H54 (cell line): ENCODE measurements at regions not wholly inside any gene's neighbourhood (a gene's known extent, or its start where the extent isn't known, plus 50 kb on each side); places are given as distances from the start of the nearest gene placed in this dataset.

ENCODE experiments used
- DNase-seq: peaks from one replicate; pipeline ENCODE4 v3.0.0; 2011; ENCODE audit warnings: low spot score, mixed read lengths; ENCODE audit not compliant: insufficient read length
- FAIRE-seq: peaks from 3 replicates; lab custom pipeline; 2011; peaks lifted over from hg19 to GRCh38; lab: Jason Lieb, UNC
- POLR2A ChIP-seq: IDR thresholded peaks from 2 replicates; pipeline ENCODE4 v1.6.1; 2011; ENCODE audit warnings: low read depth, mild to moderate bottlenecking, low read length

GRCh38 chr7:81135324-81135723 is 216.5 kb upstream of the SEMA3C start:
- DNase-seq (no peak), FAIRE-seq (no peak)
- TF ChIP-seq POLR2A: no peak

DNA sequence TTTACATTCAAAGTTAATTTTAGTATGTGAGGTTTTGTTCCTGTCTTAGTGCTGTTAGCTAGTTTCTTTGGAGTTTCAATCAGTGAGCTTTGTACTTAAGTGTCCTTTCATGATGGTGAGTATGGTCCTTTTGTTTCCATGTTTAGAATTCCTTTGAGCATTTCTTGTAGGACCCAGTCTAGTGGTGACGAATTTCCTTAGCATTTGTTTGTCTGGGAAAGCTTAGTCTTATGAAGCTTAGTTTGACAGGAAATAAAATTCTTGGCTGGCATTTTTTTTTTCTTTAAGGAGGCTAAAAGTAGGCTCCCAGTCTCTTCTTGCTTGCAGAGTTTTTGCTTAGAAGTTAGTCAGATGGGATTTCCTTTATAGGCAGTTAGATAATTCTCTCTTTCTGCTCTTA is 209.2 kb upstream of the SEMA3C start:
- FAIRE-seq (no peak), DNase-seq (no peak)
- no peak for TF ChIP-seq POLR2A

- no peak for TF ChIP-seq POLR2A
- no peak for FAIRE-seq
- no peak for DNase-seq
Measured at GRCh38 chr7:81120803-81121202, 202.0 kb upstream of the SEMA3C start.

DNA sequence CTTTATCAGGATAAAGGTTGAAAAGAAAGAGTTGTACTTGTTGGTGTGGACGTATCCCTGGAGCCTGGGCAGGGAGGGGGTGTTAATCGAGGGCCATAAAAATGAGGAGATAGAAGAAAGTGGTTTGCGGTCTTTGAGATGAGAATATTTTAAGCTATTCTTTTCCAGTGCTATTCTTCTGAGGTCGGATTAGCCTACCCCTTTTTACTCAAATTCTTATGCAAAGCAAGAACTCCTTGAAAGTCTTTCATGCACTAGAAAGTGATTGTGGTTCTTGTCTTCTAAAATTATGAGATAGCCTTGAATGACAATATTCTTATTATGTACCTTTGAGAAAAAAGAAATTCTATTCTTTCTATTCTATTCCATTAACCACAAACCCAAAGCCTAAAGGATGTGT is 201.3 kb upstream of the SEMA3C start:
- FAIRE-seq (no peak), DNase-seq (no peak)
- TF ChIP-seq POLR2A: no peak

DNA sequence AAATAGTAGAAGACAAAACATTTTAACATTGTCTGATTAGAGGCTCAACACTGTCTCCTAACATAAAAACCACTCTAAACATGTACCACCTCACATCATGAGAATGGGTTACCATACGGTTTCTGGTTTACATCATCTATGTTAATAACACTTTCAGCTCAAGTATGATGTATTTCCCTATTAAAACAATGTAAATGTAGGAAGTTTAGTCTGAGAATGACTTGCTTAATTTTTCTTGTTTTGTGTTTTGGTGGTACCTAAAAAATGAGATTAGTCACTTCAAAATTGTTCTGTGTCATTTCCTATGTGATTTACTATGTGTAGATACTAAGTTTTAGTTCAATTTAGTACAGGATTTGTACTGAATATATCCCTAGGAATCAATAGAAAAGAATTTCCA is 195.8 kb upstream of the SEMA3C start:
- FAIRE-seq: peak; percentile 77
- no peak for DNase-seq
- TF ChIP-seq POLR2A: no peak

- FAIRE-seq: no peak
Measured at GRCh38 chr7:81112731-81113130, 193.9 kb upstream of the SEMA3C start.

GRCh38 chr7:81111781-81112540 is 193.1 kb upstream of the SEMA3C start:
- TF ChIP-seq POLR2A: no peak
- DNase-seq: no peak
- FAIRE-seq: no peak

More at GRCh38 chr7:81112731-81113130, 193.9 kb upstream of the SEMA3C start:
- DNase-seq: no peak
- TF ChIP-seq POLR2A: no peak

DNA sequence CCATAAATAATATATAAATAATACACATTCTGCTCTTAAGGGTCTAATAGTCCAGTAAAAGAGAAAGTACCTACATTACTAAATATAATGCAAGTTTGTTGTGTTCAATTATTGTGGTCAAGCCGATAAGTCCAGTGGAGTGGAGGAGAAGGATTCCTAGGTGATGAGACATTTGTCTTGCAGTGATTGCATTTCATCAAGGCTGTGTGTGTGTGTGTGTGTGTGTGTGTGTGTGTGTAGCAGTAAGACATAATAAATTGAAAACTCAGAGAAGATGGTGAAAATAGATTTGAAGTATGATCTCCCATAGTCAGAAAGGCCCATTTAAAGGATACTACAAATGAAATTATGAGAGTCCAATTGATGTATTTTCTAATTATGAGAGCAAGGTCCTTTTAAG is 192.5 kb upstream of the SEMA3C start:
- peak; percentile 94 for FAIRE-seq
- DNase-seq: peak; percentile 11
- no peak for TF ChIP-seq POLR2A

DNA sequence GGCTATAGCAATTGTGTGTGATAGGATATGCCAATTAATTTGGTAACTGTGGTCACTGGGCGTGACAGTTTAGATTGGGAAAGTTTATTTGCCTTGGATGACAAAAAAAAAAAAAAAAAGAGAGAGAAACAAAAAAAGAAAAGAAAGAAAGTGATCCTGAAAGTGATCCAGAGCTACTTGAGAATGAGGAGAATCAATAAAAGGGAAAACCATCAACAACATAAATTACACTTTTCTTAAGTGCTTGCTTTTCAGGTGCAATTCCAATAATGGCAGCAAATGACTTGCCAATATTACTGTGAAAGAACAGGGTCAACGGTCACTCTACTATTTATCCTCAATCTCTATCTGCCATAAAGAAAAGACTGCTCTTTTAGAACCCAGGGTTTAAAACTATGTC is 191.8 kb upstream of the SEMA3C start:
- DNase-seq (no peak), FAIRE-seq (peak; percentile 58)
- TF ChIP-seq POLR2A: no peak

DNA sequence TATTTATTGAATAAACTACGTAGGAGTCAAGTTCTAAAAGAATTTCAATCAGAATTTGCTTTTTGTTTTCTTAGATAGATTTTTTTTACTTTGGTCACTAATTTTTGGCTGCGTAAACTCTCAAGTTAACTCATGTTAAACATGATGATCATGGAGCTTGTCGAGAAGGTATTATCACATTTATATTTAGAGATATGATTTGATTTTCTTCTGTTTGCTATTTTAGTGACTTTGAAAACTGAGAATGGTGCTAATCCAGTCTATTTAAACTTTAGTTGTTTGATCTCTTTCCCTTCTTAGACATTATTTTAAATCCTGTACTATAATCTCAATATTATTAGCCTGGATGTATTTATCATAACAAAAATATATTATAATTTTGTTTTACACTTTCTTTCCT is 179.4 kb upstream of the SEMA3C start:
- DNase-seq (no peak), FAIRE-seq (no peak)
- no peak for TF ChIP-seq POLR2A

GRCh38 chr7:81094952-81095351 is 176.1 kb upstream of the SEMA3C start:
- DNase-seq: no peak
- no peak for TF ChIP-seq POLR2A
- no peak for FAIRE-seq

DNA sequence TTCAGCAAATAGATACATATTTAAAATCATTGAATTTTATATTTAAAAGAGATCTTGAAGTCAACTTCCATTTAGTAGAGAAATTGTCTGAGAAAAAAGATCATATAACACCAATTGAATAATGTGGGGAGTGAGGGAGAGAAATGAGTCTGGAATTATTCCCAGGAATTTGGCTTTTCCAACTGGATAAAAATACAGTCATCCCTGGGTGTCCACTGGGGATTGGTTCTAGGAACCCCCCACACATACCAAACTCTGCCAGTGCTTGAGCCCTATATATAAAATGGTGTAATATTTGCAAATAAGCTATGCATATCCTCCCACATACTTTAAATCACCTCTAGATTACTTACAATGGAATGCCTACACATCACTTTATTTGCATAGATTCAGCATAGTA is 162.8 kb upstream of the SEMA3C start:
- DNase-seq (no peak), FAIRE-seq (no peak)
- TF ChIP-seq POLR2A: no peak

DNA sequence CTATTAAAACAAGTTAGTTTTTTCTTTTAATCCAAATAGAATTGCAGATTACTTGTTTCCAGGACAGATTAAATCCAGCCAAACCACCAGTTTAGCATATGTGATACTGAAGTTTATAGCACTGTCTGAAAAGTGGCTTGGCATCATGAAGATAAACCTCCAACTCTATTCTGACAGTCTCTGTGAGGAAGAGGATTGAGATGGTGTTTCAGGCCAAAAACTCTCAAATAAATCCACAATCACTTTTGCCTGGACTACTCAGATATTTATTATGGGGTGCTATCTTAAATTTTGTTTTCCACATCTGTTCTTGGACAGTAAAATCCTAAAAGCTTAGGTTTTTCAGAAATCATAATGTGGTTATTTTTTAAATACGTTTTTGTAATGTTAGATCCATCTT is 161.7 kb upstream of the SEMA3C start:
- FAIRE-seq: no peak

DNA sequence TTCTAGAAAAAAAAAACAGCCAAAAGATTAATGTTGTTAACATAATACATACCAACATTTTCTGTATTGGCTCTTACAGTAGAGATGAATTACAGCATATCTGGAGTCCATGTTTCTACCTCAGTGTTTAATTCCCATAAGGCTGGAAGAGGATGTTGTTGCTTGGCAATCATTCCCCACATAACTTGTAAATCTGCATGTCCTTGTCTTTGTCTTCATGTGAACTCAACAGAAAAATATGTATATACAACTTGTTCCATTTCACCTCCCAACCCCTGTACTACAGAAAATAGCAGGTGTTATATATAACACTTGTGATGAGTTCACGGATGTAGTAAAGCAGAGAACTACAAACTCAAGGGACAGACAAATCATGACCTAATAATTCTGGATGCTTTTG is 160.9 kb upstream of the SEMA3C start:
- FAIRE-seq (peak; percentile 52), DNase-seq (no peak)
- TF ChIP-seq POLR2A: no peak

More for the DNA sequence above, 161.7 kb upstream of the SEMA3C start:
- no peak for DNase-seq
- TF ChIP-seq POLR2A: no peak

GRCh38 chr7:81075150-81075549 is 156.3 kb upstream of the SEMA3C start:
- DNase-seq (no peak), FAIRE-seq (no peak)
- no peak for TF ChIP-seq POLR2A
